Left ventricle myocardium inferior (tissue), 1 donor: ENCODE measurements at regions not wholly inside any gene's neighbourhood (a gene's known extent, or its start where the extent isn't known, plus 50 kb on each side); places are given as distances from the start of the nearest gene placed in this dataset.

Experiments used
- DNase-seq: peaks from one replicate; pipeline ENCODE4 v3.0.0-alpha.2; 2020
- H3K27ac ChIP-seq: fragments of 200-600 bp; replicated peaks from 2 replicates; pipeline ENCODE4 v1.8.0; 2021
- H3K27me3 ChIP-seq: fragments of 200-600 bp; 2 replicates; pipeline ENCODE4 v1.8.0; 2021; ENCODE audit warnings: low read depth
- H3K36me3 ChIP-seq: fragments of 200-600 bp; 2 replicates; pipeline ENCODE4 v1.8.0; 2021
- H3K4me1 ChIP-seq: fragments of 200-600 bp; 2 replicates; pipeline ENCODE4 v1.8.0; 2021
- H3K4me3 ChIP-seq: fragments of 200-600 bp; 2 replicates; pipeline ENCODE4 v1.8.0; 2021; ENCODE audit warnings: mild to moderate bottlenecking, moderate library complexity
- H3K9me3 ChIP-seq: fragments of 200-600 bp; replicated peaks from 2 replicates; pipeline ENCODE4 v1.8.0; 2021
- intact Hi-C: fragments of 100-400 bp; cut with micrococcal nuclease; formaldehyde crosslinking; loops from one replicate; pipeline ENCODE4 v1.11.0; 2022
- TF ChIP-seq, protein P1 (sequence below): fragments of 200-600 bp; IDR thresholded peaks from 2 replicates; pipeline ENCODE4 v1.8.0; 2021; ENCODE audit warnings: antibody characterized with exemption, mild to moderate bottlenecking, borderline replicate concordance
- donor health status: DM: no; HTN: yes; CAD: no; lungs with severe emphysema.

GRCh38 chr6:128739112-128739511 is 143.8 kb upstream of the LAMA2 start:
- DNase-seq, result no peak
- H3K27me3 ChIP-seq, result no peaks in the 10 kb centered on the region
- no peak overlapping the region for H3K4me3 ChIP-seq
- TF ChIP-seq, protein P1, sequence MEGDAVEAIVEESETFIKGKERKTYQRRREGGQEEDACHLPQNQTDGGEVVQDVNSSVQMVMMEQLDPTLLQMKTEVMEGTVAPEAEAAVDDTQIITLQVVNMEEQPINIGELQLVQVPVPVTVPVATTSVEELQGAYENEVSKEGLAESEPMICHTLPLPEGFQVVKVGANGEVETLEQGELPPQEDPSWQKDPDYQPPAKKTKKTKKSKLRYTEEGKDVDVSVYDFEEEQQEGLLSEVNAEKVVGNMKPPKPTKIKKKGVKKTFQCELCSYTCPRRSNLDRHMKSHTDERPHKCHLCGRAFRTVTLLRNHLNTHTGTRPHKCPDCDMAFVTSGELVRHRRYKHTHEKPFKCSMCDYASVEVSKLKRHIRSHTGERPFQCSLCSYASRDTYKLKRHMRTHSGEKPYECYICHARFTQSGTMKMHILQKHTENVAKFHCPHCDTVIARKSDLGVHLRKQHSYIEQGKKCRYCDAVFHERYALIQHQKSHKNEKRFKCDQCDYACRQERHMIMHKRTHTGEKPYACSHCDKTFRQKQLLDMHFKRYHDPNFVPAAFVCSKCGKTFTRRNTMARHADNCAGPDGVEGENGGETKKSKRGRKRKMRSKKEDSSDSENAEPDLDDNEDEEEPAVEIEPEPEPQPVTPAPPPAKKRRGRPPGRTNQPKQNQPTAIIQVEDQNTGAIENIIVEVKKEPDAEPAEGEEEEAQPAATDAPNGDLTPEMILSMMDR, result no peak
- intact Hi-C loops, result no loop called here
- no peaks in the 10 kb centered on the region for H3K9me3 ChIP-seq
- no peak overlapping the region for H3K27ac ChIP-seq
- no peaks in the 10 kb centered on the region for H3K36me3 ChIP-seq
- H3K4me1 ChIP-seq, result no peaks in the 10 kb centered on the region

- Histone ChIP-seq H3K4me1 (no peaks in the 10 kb centered on the region), H3K9me3 (no peaks in the 10 kb centered on the region), H3K36me3 (no peaks in the 10 kb centered on the region), H3K27ac (no peak overlapping the region), H3K27me3 (no peaks in the 10 kb centered on the region), H3K4me3 (no peak overlapping the region)
- TF ChIP-seq, protein P1, result no peak
- no peak for DNase-seq
- intact Hi-C loops, result no loop called here
Observed at GRCh38 chr6:128738112-128738511, 144.8 kb upstream of the LAMA2 start.

GRCh38 chr6:128736780-128737179 is 146.2 kb upstream of the LAMA2 start:
- Histone ChIP-seq H3K36me3 (no peaks in the 10 kb centered on the region), H3K4me1 (peaks cover 6% of the 10 kb centered on the region), H3K4me3 (no peak overlapping the region), H3K27me3 (no peaks in the 10 kb centered on the region), H3K27ac (no peak overlapping the region), H3K9me3 (no peaks in the 10 kb centered on the region)
- TF ChIP-seq, protein P1, result no peak
- intact Hi-C loops, result no loop called here
- DNase-seq, result no peak

- H3K4me1 ChIP-seq, result peaks cover 14% of the 10 kb centered on the region
- H3K9me3 ChIP-seq, result no peaks in the 10 kb centered on the region
- intact Hi-C loops, result no loop called here
- peak overlapping the region; percentile 26 for H3K27ac ChIP-seq
- H3K4me3 ChIP-seq, result no peak overlapping the region
- no peak for DNase-seq
- no peaks in the 10 kb centered on the region for H3K27me3 ChIP-seq
- TF ChIP-seq, protein P1, result peak; percentile 72
- no peaks in the 10 kb centered on the region for H3K36me3 ChIP-seq
Observed at GRCh38 chr6:128731249-128732165, 151.4 kb upstream of the LAMA2 start.

GRCh38 chr6:128727500-128727899 is 155.4 kb upstream of the LAMA2 start:
- H3K27ac ChIP-seq, result no peak overlapping the region
- no peaks in the 10 kb centered on the region for H3K36me3 ChIP-seq
- intact Hi-C loops, result no loop called here
- TF ChIP-seq, protein P1, result no peak
- no peak overlapping the region for H3K4me3 ChIP-seq
- peaks cover 14% of the 10 kb centered on the region for H3K4me1 ChIP-seq
- no peaks in the 10 kb centered on the region for H3K27me3 ChIP-seq
- H3K9me3 ChIP-seq, result no peaks in the 10 kb centered on the region
- no peak for DNase-seq
